HuH-7.5 (cell line): ENCODE measurements at regions not wholly inside any gene's neighbourhood (a gene's known extent, or its start where the extent isn't known, plus 50 kb on each side); places are given as distances from the start of the nearest gene placed in this dataset.

Experiments
- DNase-seq: peaks from one replicate; pipeline ENCODE4 v3.0.0; 2011; ENCODE audit warnings: low spot score

DNA sequence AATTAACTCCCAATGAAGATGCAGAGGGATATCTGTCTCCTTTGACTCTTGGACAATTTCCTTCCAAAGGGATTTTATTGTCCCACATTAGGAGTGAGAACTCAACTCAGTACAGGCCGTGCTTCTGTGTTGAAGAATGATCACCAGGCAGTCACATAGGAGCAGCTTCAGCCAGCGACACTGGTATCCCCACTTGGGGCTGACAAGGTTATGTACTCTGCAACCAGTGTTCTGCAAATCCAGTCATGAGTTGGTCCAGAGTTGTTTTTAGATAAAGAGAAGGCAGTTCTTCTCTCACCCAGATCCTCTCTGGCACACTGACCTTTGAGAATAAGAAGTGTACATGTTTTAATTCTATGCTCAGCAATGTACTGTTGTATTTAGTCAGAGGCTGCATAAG is 415.8 kb downstream of the SETD4 start:
- no peak for DNase-seq

- DNase-seq: no peak
Measured at GRCh38 chr21:35643176-35643575, 417.1 kb downstream of the SETD4 start.

- DNase-seq: no peak
Measured at GRCh38 chr21:35641271-35642016, 418.9 kb downstream of the SETD4 start.

DNA sequence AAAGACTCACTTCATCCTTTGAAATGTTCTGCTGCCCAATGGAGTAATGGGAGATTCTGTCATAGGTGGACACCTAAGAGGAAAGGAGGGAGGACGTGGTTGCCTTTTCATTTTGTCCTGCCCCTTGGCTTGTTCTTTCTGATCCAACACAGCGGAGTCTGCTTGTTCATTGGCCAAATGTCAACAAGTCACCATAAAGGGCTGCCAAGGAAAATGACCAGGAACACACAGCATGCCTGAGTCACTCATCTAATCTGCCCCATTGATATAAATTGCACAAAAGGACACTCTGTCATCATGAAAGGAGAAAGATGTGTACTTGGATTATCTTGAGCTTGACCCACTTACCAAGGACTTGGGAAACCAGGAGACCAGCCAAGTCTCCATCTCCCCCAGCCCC is 422.9 kb downstream of the SETD4 start:
- DNase-seq: no peak

- no peak for DNase-seq
Measured at GRCh38 chr21:35635994-35636393, 424.3 kb downstream of the SETD4 start.

- no peak for DNase-seq
Measured at GRCh38 chr21:35635261-35635660, 425.1 kb downstream of the SETD4 start.

- no peak for DNase-seq
Measured at GRCh38 chr21:35633501-35633900, 426.8 kb downstream of the SETD4 start.

DNA sequence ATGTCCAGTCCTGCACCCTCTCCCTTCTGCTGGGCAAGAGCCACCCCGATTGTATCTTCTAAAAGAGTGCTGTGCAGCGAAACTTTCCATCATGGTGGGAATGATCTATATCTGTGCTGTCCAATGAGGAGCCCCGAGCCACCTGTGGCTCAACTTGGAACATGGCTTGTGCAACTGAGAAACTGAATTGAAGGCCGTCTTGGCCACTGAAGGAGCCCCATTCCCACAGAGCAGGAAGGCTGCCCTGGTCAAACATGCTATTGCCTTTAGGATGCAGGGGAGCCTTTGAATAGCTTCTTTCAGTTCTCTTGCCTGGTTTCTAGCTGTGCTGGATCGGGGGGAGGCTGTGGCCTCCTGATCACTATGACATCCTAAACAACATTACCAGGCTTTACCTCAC is 427.6 kb downstream of the SETD4 start:
- no peak for DNase-seq

- DNase-seq: no peak
Measured at GRCh38 chr21:35628316-35628715, 432.0 kb downstream of the SETD4 start.

- DNase-seq: no peak
Measured at GRCh38 chr21:35627462-35627861, 432.9 kb downstream of the SETD4 start.

GRCh38 chr21:35625576-35625975 is 434.8 kb downstream of the SETD4 start:
- no peak for DNase-seq

DNA sequence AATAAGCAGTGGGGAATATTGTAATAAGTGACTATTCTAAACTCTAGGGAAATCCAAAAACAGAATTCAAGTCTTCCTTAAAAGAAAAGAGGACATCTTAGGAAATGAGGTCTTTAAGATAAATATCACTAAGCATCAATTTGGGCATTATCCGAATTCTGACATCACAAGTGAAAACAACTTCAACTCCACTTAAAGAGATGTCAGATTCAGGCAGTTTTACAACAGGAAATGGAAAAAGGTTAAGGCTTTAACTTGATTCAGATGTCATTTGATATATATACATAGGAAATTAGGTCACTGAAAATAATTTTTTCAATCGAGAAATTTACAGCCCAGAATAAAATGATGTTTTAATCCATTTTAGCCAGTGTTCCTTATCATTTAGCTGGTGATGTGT is 435.4 kb downstream of the SETD4 start:
- DNase-seq: no peak

DNA sequence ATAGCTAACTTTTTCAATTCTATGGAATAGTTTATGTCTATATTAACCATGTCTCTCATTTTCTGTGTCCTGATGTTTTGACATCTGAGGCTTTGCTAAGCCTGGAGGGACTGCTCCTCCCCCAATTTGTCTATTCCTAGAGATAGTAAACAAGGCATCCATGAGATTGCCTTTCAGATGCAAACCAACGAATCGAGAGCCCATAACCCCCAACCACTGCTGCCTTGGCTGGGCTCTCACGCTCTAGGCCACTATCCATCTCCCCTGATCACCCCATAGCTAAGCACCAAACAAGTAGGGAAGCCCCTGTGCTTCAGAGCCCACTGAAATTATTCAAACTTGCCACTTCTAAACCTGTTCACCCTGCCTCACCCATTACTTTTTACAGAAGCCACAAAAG is 437.7 kb downstream of the SETD4 start:
- DNase-seq: no peak

DNA sequence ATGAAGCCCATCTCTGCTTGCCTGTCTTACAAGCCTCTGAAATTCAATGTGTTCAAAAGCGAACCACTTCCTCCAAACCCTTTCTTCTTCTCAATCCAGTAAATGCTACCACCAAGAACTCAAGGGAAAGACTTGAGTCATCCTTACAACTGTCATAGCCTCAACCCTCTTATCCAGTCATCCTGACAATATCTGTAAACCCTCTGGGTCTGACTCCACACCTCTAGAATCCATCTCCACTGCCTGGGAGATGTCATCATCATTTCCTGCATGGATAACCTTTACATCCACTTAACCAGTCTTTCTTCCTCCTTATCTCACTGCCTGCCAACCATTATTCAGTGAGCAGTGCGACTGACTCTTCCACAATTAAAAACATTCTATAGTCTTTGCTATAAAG is 441.1 kb downstream of the SETD4 start:
- DNase-seq: no peak

- no peak for DNase-seq
Measured at GRCh38 chr21:35617491-35617890, 442.8 kb downstream of the SETD4 start.

DNA sequence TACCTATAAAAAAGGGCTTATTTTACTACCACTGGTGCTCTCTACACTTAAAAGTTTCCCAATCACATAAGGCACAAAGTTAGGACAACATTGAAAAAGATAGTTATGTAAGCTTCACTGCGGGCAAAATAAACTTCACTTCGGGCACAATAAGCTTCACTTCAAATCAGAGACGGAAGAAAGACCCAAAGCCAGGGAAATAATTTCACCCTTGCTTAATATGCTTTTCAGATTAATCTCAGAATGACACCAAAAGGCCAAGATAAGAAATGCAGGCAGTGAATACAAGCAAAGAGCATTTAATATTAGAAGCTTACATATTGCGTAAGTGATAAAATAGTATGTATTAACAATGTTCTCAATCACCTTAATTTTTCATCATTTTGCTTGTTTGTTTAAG is 444.2 kb downstream of the SETD4 start:
- no peak for DNase-seq

DNA sequence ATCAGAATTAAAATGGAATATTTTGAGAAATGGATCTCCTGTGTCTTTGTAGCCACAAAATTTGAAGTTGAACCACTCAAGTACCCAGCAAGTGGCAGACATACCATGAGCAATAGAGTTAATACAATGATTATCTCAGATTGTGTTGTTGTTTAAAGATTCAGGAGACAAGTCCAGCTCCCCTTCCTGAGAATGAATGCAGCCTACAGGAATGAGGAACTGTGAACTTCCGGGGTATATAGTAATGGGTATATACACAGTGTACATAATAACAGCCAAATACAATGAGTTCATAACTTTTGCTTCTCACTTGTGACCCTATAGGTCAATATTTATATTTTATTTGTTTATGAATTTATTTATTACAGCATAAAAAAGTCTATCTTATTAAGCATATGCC is 445.0 kb downstream of the SETD4 start:
- no peak for DNase-seq

- no peak for DNase-seq
Measured at GRCh38 chr21:35614396-35614921, 445.9 kb downstream of the SETD4 start.

- no peak for DNase-seq
Measured at GRCh38 chr21:35611708-35612132, 448.6 kb downstream of the SETD4 start.

GRCh38 chr21:35609263-35609662 is 451.1 kb downstream of the SETD4 start:
- no peak for DNase-seq

GRCh38 chr21:35607406-35607805 is 452.9 kb downstream of the SETD4 start:
- no peak for DNase-seq

- DNase-seq: no peak
Measured at GRCh38 chr21:35606578-35606977, 453.7 kb downstream of the SETD4 start.

GRCh38 chr21:35606146-35606545 is 454.2 kb downstream of the SETD4 start:
- DNase-seq: no peak

DNA sequence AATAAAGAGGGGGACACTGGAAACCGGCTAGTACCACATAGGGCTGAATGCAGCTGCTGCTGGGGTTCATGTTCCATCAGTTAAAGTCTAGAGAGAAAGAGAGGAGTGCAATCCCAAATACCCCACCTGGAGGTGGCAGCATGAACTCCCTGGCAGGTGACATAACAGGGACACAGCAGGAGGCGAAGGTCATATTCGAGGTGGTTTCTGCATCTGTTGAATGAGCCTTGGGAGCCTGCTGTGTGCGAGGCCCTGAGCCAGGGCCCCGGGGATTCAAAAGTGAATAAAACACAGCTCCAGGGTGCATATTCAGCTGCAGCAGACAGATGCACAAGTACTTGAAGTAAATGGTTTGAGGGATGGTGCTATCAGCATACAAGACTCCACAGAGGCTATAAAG is 456.8 kb downstream of the SETD4 start:
- no peak for DNase-seq
